Bronchial epithelial cell (primary cell): ENCODE measurements at regions not wholly inside any gene's neighbourhood (a gene's known extent, or its start where the extent isn't known, plus 50 kb on each side); places are given as distances from the start of the nearest gene placed in this dataset.

Source experiments
- DNase-seq: peaks from one replicate; pipeline ENCODE4 v3.0.0-alpha.2; 2010; ENCODE audit warnings: low read depth
- FAIRE-seq: peaks from 2 replicates; lab custom pipeline; 2011; peaks lifted over from hg19 to GRCh38; lab: Jason Lieb, UNC
- H3K27me3 ChIP-seq: 2 replicates; pipeline ENCODE4 v1.5.1; 2011; ENCODE audit warnings: low read length; ENCODE audit not compliant: control insufficient read depth, insufficient read depth
- H3K36me3 ChIP-seq: 2 replicates; pipeline ENCODE4 v1.5.1; 2011; ENCODE audit warnings: low read length; ENCODE audit not compliant: control insufficient read depth, insufficient read depth
- H3K4me3 ChIP-seq: 2 replicates; pipeline ENCODE4 v1.5.1; 2011; ENCODE audit warnings: mild to moderate bottlenecking, low read depth, low read length, control low read depth
- CTCF ChIP-seq: IDR thresholded peaks from 2 replicates; pipeline ENCODE4 v1.5.1; 2011; ENCODE audit warnings: mild to moderate bottlenecking, moderate library complexity, low read length, control low read depth, inconsistent platforms; ENCODE audit not compliant: insufficient read depth, severe bottlenecking

DNA sequence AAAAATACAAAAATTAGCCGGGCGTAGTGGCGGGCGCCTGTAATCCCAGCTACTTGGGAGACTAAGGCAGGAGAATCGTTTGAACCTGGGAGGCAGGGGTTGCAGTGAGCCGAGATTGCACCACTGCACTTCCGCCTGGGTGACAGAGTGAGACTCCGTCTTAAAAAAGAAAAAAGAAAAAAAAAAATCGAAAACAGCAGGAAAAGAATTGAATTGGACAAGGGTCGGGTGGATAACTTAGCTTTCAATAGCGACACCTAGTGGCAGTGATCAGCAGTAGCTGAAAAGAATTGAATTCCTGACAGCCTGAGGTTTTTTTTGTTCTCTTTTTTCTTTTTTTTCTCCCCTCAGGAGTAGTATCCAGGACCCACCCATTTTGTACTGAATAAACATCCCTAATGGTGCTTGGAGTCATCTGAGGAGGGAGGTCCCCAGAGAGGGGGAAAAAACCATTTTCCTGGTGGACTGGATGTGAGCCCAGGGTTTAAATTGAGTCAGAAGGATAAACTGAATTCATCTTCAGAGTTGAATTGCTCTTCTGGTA, 55.1 kb downstream of the CYCS start:
- peak; percentile 69 for DNase-seq
- no peak for FAIRE-seq
- H3K27me3 ChIP-seq = no peaks in the 10 kb centered on the region
- H3K36me3 ChIP-seq = no peaks in the 10 kb centered on the region
- no peak overlapping the region for H3K4me3 ChIP-seq
- TF ChIP-seq CTCF = peak; percentile 80

- H3K4me3 ChIP-seq = no peak overlapping the region
- H3K36me3 ChIP-seq = no peaks in the 10 kb centered on the region
- FAIRE-seq (no peak), DNase-seq (no peak)
- H3K27me3 ChIP-seq = no peaks in the 10 kb centered on the region
- no peak for TF ChIP-seq CTCF
Observed at GRCh38 chr7:25068502-25069213, 56.4 kb downstream of the CYCS start.

GRCh38 chr7:25067726-25068501, 57.1 kb downstream of the CYCS start:
- no peak for TF ChIP-seq CTCF
- FAIRE-seq = no peak
- Histone ChIP-seq H3K36me3 (no peaks in the 10 kb centered on the region), H3K27me3 (no peaks in the 10 kb centered on the region), H3K4me3 (no peak overlapping the region)
- DNase-seq = no peak

DNA sequence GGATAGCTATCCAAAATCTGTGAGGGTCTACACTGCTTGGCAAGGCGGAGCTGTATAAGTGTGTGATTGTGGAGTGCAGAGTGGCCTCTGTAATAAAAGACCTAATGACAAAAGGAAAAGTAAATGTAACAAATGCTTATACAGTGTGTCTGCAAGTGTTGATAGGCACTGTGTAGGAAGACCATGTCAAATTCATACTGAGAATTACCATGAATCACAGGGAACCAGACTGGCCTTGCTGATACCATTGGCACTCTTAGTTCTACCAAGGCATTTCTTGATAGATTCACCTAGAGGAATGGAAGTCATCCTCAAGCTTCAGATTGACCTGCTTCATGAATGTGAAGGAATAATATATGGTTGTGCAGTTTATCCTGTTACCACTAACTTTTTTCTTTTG, 58.8 kb downstream of the CYCS start:
- no peaks in the 10 kb centered on the region for H3K27me3 ChIP-seq
- H3K4me3 ChIP-seq = no peak overlapping the region
- TF ChIP-seq CTCF = no peak
- no peaks in the 10 kb centered on the region for H3K36me3 ChIP-seq
- no peak for DNase-seq
- peak; percentile 82 for FAIRE-seq

GRCh38 chr7:25062380-25062779, 62.7 kb downstream of the CYCS start:
- TF ChIP-seq CTCF = no peak
- no peaks in the 10 kb centered on the region for H3K27me3 ChIP-seq
- H3K4me3 ChIP-seq = no peak overlapping the region
- H3K36me3 ChIP-seq = no peaks in the 10 kb centered on the region
- no peak for FAIRE-seq
- no peak for DNase-seq
